GM13976 (cell line): ENCODE measurements at regions not wholly inside any gene's neighbourhood (a gene's known extent, or its start where the extent isn't known, plus 50 kb on each side); places are given as distances from the start of the nearest gene placed in this dataset.

Experiments
- DNase-seq: peaks from one replicate; pipeline ENCODE4 v3.0.0; 2012; ENCODE audit warnings: low spot score
- CTCF ChIP-seq: IDR thresholded peaks from 2 replicates; pipeline ENCODE4 v1.5.1; 2012; ENCODE audit warnings: borderline replicate concordance, mild to moderate bottlenecking; ENCODE audit not compliant: insufficient read depth; ENCODE audit errors: extremely low read depth, missing control alignments, control extremely low read depth
- in situ Hi-C: fragments of 300-500 bp; cut with MboI; formaldehyde crosslinking; loops from one replicate; pipeline ENCODE4 v1.12.0; 2022; ENCODE audit warnings: low sequenced_read_pairs, mixed read lengths, inconsistent platforms; ENCODE audit not compliant: unreplicated experiment

GRCh38 chr12:72829838-72830237 lies 557.7 kb downstream of the TRHDE start:
- in situ Hi-C loops = no loop called here
- no peak for TF ChIP-seq CTCF
- no peak for DNase-seq

GRCh38 chr12:72832024-72832423 lies 559.9 kb downstream of the TRHDE start:
- no peak for TF ChIP-seq CTCF
- DNase-seq = no peak
- in situ Hi-C loops = no loop called here

- DNase-seq = no peak
- no peak for TF ChIP-seq CTCF
- in situ Hi-C loops = no loop called here
These were observed 564.0 kb downstream of the TRHDE start for GRCh38 chr12:72836194-72836593.

GRCh38 chr12:72839696-72840095 lies 567.5 kb downstream of the TRHDE start:
- DNase-seq = no peak
- in situ Hi-C loops = no loop called here
- TF ChIP-seq CTCF = no peak

- in situ Hi-C loops = no loop called here
- no peak for DNase-seq
- TF ChIP-seq CTCF = no peak
These were observed 591.5 kb downstream of the TRHDE start for GRCh38 chr12:72863671-72864070.

- DNase-seq = no peak
- TF ChIP-seq CTCF = no peak
- in situ Hi-C loops = no loop called here
These were observed 593.8 kb downstream of the TRHDE start for GRCh38 chr12:72865921-72866320.

- DNase-seq = no peak
- in situ Hi-C loops = no loop called here
- no peak for TF ChIP-seq CTCF
These were observed 596.9 kb downstream of the TRHDE start for GRCh38 chr12:72869024-72869423.
